ENCODE measurements at regions not wholly inside any gene's neighbourhood (a gene's known extent, or its start where the extent isn't known, plus 50 kb on each side); places are given as distances from the start of the nearest gene placed in this dataset.
"Not testable (repeated sequence)": the region's sequence is repeated elsewhere in the genome, so short reads cannot be mapped to it uniquely, and the experiment has no call there.

DNA sequence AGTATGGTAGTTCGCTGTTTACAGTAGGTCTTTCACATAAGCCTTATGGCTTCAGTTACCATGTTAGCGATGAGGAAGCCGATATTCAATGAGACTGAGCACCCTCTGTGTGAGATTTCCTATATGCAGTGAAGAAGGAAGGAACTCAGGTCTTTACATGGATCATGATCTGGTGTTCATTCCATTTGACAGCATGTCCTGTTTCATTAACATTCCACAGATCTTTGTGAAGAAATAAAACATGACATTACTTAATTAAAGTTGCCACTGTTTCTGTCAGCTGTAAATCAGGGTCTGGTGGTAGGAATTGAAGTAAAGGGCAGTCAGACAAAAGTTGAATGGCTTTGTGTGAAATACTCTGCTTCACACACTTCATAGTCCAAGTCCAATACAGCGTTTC is 768.6 kb downstream of the ZPLD1 start:
- DNase-seq: no peak

DNA sequence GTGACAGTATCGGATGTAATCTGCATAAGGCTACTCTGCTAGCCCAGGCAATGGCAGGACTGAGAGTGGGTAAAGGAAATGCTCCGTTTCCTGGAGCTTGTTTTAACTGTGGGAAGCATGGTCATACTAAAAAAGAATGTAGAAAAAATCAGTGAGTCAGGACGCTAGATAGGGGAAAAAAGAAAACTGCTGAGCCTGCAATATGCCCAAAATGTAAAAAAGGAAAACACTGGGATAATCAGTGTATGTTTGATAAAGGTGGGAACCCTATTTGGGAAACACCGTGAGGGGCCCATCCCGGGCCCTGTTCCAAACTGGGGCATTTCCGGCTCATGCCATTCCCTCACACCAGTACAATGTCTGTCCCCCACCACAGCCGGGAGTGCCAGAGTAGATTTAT is 775.8 kb downstream of the ZPLD1 start:
- DNase-seq: no peak

DNA sequence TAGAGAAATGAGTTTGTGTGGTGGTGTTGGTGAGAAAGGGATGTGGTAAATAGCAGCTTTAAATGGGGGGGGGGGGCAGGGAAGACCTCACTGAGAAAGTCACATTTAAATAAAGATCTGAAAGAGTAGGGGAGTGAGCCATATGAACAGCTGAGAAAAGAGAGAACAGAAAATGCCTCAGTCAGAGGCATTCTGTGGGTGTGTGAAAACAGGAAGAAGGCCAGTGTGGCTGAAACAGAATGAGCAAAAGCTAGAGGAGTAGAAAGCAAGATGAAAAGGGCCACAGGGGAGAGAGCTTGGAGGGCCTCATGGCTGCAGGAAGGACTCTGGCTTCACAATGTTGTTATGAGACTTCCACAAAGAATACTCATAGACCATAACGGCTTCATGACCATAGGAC is 783.3 kb downstream of the ZPLD1 start:
- DNase-seq: no peak

DNA sequence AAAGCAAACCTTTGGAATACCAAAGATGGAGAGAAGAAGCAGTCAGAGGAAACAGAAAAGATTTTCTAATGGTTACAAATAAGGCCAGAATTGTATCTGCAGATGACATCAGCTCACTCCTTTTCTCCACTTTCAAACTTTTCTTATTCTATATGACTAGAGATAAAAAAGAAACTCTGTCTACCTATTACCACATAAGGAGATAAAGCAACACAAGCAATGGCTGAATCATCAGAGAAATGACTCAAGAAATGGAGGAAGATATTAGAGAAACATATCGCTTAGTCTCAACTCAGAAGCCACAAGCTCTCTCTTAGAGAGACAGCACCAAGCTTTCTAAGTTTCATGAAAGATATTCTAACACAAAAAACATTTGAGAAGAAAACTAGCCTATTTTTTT is 784.0 kb downstream of the ZPLD1 start:
- DNase-seq: no peak

DNA sequence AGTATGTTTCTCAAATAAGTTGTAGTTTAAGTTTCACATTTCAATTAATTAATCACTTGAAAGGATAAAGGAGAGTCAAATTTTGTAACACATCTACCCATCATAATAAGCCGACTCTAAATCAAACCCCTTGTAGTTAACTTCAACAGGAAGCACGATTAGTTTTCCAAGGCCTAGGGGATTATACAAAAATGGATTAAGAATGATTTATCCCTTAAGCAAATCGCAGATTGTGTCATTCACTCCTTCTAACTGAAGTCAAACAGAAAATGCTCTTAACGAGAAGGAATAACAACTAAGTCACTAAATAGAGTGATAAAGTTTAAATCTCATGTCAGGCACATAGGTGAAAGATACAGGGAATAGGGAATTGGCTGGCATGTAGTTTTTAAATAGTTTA is 792.8 kb downstream of the ZPLD1 start:
- no peak for DNase-seq

DNA sequence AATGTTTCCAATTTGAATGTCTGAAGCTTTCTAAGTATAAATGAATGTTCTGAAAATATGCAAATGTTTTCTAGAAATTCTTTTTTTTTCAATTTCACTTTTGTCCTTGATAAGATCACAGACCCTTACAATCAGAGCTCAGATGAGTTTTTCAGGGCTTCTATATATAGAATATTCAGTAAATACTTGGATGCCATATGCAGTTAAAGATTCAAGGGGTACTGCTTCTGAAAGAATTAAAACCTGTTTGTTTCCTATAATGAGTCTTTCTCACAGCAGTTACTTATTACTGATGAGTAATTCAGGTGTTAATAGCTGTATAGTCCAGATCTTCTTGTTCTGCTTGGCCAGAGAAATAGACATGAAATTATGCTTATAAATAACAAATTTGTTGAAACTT is 812.6 kb downstream of the ZPLD1 start:
- no peak for DNase-seq

DNA sequence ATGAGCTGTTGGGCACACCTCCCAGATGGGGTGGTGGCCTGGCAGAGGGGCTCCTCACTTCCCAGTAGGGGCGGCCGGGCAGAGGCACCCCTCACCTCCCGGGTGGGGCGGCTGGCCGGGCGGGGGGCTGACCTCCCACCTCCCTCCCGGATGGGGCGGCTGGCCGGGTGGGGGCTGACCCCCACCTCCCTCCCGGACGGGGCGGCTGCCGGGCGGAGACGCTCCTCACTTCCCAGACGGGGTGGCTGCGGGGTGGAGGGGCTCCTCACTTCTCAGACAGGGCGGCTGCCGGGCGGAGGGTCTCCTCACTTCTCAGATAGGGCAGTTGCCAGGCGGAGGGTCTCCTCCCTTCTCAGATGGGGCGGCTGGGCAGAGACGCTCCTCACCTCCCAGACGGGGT is 820.0 kb downstream of the ZPLD1 start:
- not testable (repeated sequence) for DNase-seq

DNA sequence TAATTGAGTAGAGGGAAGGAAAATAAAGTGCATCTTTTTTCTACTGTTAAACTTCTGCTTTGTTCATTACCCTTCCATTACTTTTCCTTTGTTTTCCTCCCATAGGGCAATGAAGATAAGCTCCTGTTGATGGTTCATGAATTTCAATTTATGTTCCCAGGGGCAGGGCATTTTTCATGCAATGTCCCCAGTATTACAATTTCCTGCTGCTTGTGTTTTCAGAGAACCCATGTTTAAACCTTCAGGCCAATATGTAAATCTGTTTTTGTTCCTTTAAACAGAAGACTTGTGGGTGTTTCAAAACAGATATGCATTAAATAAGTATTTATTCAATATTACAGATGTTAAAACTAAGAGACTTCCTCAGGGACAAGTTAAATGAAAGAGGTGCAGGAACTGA is 834.5 kb downstream of the ZPLD1 start:
- DNase-seq: no peak

DNA sequence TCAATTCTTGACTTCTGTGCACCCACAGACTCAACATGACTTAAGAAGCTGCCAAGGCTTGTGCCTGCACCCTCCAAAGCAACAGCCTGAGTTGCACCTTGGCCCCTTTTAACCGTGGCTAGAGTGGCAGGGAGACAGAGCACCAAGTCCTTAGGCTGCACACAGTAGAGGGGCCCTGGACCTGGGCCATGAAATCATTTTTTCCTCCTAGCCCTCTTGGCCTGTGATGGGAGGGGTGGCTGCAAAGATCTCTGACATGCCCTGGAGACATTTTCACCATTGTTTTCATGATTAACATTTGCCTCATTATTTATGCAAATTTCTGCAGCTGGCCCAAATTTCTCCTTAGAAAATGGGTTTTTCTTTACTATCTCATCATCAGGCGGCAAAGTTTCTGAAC is 836.8 kb downstream of the ZPLD1 start:
- no peak for DNase-seq

DNA sequence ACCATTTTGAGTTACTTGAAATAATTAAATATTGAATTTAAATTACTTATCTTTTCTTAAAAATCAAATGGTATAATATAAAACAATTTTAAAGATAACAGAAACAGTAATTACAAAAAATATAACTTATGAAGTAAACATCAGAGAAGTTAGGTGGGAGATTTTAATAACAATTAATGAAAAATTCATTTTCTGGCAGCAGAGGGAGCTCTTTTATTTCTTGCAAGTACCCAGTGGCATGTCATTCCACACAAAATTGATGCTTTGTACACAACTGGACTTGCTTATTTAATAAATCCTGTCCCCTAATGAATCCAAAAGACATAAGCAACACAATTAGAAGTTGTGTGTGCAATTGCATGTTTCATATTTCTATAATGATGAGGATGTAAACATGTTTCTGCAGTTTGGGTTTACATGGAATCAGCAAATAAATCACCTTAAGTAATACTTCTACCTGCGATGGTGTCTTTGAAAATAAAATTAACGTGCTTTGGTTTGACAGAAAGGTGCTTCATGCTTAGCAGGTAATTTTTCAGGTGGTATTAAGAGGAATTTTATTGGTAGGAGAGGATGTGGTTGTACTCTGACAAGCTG is 861.3 kb downstream of the ZPLD1 start:
- DNase-seq: no peak

DNA sequence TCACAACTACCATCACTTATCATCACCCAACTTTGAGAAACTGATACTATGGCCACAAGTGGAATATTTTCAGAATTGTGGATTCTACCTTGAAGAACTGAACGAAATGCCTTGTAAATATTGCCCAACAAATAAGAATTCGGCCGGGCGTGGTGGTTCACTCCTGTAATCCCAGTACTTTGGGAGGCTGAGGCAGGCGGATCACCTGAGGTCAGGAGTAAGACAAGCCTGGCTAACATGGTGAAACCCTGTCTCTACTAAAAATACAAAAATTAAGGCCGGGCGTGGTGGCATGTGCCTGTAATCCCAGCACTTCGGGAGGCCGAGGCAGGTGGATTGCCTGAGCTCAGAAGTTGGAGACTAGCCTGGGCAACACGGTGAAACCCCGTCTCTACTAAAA is 862.7 kb downstream of the ZPLD1 start:
- not testable (repeated sequence) for DNase-seq

DNA sequence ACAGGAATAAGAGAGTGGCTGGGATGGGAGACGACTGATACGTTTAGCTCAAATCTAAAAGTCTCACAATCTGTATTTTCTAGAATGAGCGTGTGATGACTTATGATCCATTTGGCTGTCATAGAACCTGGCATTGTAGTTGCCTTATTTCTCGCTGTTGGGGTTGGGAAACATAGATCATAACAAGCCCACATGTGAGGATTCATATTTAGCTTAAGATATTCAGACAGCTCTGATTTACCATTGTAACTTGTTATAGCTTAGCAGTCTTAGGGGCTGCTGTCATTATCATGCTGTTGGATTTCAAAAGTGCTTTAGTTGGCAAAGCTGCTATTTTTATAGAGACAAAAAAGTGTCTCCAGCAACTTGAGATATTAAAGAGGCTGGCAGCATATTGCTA is 871.3 kb downstream of the ZPLD1 start:
- no peak for DNase-seq

DNA sequence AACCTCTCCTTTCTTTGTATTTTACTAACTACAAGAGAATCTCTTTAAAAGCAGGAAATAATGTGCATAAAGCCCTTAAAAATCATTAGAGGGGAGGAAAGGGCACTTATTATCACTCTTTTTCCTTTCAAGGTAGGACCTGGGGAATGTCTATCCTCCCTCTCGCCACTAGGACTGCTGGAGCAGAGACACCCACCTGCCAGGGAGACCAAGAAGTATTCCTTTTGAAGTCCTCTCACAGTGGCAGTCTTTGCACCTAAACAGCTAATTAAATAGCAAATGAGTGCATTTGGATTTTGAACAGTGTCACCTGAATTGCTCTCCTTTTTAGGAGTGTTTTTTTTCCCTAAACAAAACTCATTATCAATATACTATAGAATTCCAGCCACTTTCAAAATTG is 874.1 kb downstream of the ZPLD1 start:
- no peak for DNase-seq

DNA sequence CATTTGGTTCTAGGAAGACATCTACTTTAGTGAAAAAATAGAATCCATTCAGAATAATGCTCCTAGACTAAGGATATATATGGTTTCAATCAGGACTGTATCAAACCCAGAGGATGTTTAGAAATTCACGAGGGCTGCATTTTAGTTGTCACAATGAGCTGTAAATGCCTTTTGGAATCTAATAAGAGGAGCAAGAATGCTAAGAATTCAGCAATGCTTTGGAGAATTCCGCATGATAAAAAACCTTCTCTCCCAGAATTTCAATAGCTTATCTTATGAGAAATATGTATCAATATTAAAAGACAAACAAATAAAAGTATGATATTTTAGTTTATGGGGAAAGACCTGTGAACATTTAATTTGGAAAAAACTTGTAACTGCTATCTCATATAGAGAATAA is 885.1 kb downstream of the ZPLD1 start:
- no peak for DNase-seq

DNA sequence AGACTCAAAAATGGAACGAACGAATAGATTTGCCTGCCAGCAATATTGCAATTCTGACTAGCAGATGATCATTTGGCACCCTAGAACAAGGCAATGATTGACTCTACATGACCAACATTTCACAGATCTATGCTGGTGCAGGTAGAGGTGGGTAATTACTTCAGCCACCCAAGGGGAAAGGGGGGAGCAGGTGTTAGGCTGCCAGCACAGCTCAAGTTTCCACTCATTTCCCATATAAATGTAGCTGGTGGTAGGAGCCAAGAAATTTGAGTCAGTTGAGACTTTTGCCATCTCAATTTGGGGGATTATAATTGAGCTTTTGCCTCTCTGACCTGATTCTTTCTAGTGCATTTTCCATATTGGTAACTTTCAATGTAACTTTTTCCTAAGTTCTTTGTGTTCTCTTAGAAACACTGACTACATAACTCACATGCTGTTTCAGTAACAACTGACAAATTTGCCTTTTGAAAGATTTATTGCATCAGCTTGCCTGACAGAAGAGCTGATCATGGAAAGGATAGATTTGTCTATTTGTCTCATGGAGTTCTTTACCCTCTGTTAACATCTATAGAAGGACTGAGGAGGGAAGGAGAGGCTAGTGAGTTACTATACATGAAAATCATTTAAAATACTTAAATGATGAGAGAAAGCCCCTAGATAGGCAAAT is 902.5 kb downstream of the ZPLD1 start:
- no peak for DNase-seq

DNA sequence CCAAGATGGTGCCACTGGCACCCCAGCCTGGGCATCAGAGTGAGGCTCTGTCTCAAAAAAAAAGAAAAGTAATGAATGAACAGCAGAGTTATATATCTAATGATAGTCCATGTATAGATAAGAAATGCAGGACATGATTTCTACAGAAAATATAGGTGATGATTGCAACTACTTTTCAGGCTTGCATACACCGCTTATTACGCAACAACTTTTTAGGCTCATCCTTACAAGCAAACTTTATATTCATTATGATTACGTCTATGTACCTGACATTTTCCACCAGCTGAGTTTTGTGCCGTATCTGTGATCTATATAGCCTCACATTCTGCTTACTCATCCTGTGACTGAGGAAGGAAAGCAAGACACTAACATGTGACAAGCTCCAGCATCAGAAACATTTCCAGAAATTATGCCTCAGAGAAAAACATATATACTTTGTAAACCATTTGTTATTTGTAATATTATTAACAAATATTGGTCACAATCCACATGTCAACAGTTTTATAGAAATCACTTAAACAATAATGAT is 906.3 kb downstream of the ZPLD1 start:
- DNase-seq: no peak

DNA sequence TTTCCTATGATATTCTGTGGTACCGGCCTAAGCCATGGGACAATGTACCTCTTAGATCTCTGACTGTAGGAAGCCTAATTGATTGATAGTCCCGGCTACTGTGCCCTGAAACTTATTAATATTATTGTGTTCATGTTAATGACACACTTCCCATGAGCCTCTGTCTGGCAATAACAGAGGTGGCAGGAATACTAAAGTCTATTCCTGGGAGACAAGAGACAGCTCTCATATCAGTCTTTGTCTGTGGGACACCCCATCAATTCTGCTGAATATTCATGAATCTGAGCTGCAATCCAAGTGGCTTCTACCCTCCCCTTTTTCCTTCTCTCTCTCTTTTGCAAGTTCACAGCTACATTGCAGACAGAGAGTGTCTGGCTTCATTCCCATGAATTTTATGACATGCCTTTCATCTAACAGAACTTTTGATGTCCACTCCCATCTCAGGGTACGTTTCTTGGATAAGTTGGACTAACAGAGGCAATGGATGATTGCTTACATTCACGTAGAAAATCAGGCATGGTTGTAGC is 907.5 kb downstream of the ZPLD1 start:
- DNase-seq: no peak

DNA sequence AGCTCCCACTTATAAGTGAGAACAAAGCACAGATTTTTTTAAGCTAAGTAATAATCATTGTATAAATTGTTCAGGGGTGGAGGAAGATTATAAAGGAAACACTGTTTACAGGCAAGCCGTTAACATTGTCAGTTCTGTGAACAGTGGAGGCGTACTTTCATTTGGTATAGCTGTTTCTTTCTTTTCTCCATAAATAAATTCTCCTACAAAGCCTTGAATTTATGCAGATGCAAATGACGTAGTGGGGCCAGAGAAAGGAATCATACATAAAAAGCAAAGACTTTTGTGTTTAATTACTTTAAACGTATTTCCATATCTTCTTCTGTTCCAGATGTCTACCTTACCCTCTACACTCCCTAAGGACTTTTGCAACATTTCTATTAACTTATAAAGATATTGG is 914.9 kb downstream of the ZPLD1 start:
- no peak for DNase-seq

DNA sequence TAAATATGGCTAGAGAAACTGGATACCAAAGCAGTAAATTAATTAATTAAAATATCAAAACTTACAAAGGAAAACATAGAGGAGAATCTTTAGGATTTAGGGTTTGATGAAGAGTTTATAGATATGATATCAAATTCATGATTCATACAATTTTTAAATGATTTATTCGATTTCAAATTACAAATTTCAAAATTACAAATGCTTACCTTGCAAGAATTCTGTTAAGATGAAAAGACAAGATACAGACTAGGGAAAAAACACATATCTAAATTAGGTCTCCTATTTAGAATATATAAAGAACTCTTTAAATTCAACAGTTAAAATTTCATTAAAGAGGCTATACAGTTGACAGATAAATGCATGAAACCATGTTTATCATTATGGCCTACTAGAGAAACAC is 930.7 kb downstream of the ZPLD1 start:
- no peak for DNase-seq

DNA sequence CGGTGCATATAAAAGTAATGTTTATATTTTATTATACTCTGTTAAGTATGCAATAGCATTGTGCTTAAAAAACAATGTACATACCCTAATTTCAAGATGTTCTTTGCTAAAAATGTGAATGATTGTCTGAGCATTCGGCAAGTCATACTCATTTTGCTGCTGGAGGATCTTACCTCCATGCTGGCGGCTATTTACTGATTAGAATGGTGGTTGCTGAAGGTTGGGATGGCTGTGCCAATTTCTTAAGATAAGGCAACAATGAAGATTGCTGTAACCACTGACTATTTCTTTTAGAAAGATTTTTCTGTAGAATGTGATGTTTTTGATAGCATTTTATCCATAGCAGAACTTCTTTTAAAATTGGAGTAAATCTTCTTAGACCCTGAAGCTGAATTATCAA is 932.7 kb downstream of the ZPLD1 start:
- no peak for DNase-seq

DNA sequence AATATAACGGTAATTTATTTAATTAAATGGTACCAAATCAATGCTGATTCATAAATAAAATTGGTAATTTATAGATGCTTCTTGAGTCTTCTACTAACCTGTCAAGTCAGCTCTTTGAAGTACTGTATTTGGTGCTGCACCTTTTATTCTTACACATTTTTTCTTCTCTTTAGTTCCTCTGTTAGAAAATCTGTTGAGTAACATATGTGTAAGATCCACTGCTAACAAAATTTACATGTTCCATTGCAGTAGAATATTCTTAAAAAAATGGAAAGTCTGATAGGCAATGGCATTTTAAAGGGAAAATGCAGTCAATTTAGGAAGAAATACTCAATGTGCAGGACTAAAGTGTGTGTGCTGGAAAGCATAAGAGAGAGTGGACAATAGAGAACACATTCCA is 936.6 kb downstream of the ZPLD1 start:
- no peak for DNase-seq

DNA sequence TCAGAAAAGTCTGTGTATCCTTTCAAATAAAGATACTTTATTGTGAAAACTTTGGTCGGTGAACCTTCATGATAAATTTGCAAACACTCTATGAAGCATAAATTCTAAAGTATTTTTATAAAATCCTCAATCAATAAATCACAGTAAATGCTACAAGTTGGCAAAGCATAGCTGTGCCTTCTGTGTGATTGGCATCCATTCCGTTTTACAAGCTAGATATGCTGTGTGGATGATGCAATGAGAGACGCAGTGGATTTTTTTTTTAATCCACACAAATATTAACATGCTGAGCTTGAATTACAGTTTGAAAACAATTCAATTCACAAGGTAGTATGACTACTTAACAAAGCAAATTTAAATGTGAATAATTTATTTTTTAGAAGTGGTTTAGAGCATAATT is 937.2 kb downstream of the ZPLD1 start:
- no peak for DNase-seq

DNA sequence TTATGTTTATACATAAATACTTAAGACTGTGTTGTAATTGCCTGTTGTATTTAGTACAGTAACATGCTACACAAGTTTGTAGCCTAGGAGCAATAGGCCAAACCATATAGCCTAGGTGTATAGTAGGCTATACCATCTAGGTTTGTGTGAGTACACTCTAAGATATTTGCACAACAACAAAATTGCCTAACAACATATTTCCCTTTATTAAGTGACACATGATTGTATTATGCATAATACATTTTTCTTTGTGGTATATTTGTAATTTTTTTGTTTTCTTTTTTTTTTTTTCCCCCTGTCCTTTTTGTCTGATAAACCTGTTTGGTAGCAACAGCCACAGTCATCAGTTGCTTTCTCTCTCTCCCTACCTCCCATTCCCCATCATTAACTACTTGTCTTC is 945.6 kb downstream of the ZPLD1 start:
- DNase-seq: no peak

DNA sequence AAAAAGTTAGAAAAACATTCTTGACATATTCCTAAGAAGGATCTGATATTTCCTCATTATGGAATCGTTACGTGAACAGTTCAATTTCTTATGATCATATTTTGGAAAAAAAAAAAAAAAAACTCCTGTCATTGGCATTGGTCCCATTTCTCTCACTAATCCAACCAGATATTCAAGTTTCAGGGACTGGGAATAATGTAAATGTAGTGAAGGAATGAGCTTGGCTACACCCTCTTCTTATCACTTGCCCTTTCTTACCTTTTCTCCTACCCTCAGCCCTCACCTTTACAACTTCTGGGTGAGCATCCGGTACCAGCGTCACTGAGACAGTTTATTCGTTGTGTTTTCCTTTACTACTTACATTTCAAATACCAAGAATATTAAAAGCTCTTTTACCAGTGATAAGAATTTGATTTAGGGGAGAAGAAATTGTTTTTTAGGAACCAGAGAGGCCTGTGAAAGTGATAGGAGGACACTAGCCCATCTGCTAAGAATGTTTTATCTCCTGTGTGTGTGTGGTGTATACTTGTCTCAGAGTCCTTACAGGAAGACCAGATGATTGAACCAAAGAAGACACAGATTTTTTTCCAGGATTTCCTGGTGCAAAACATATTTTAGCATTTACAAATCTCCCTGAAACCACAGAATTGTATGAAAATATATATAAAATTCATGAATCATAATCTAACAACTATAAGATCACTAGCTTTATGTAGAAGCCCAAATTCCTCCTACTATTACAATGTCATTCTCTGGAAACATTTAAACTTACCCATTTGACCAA is 946.7 kb downstream of the ZPLD1 start:
- DNase-seq: no peak
